Common myeloid progenitor, CD34-positive (primary cell): ENCODE measurements at regions not wholly inside any gene's neighbourhood (a gene's known extent, or its start where the extent isn't known, plus 50 kb on each side); places are given as distances from the start of the nearest gene placed in this dataset.

Source experiments
- CTCF ChIA-PET: fragments of 350-600 bp; sonication (Branson Sonifier 250); formaldehyde crosslinking; loops from one replicate; lab custom pipeline; 2021; ENCODE audit warnings: antibody characterized with exemption; lab: Charles Lee
- POLR2A ChIA-PET: fragments of 350-600 bp; sonication (Branson Sonifier 250); formaldehyde crosslinking; loops from one replicate; lab custom pipeline; 2021; ENCODE audit warnings: antibody characterized with exemption; lab: Charles Lee
- DNase-seq, 3 donors: peaks; one replicate each; pipeline versions ENCODE4 v3.0.0 to v3.0.0-alpha.2; 2013
- H3K27ac ChIP-seq, 2 experiments: 1 replicate in 1 of 2; 2 replicates in 1 of 2; pipeline ENCODE4 v1.7.0; 2013; ENCODE audit warnings: inconsistent platforms in 2 of 2, low read length in 2 of 2, mild to moderate bottlenecking in 2 of 2, low read depth in 1 of 2, moderate library complexity in 1 of 2; ENCODE audit not compliant: severe bottlenecking in 2 of 2, insufficient read depth in 1 of 2, poor library complexity in 1 of 2
- H3K27me3 ChIP-seq, 5 experiments: replicated peaks in 2 of 5; 1 replicate in 3 of 5; 2 replicates in 2 of 5; pipeline versions ENCODE4 v1.6.1 to v1.7.0; 2013; ENCODE audit warnings: low read length in 4 of 5, mild to moderate bottlenecking in 2 of 5, moderate library complexity in 2 of 5, inconsistent platforms in 1 of 5; ENCODE audit not compliant: insufficient read depth in 5 of 5, control insufficient read depth in 4 of 5
- H3K36me3 ChIP-seq, 4 experiments: 1 replicate in 2 of 4; 2 replicates in 2 of 4; pipeline versions ENCODE4 v1.6.1 to v1.7.0; 2013; ENCODE audit warnings: low read length in 3 of 4, control low read depth in 1 of 4, mild to moderate bottlenecking in 1 of 4; ENCODE audit not compliant: control insufficient read depth in 4 of 4, insufficient read depth in 4 of 4
- H3K4me1 ChIP-seq, 4 experiments: 1 replicate in 3 of 4; 2 replicates in 1 of 4; pipeline versions ENCODE4 v1.6.1 to v1.7.1; 2013; ENCODE audit warnings: low read length in 3 of 4, mild to moderate bottlenecking in 3 of 4, control low read depth in 1 of 4, inconsistent platforms in 1 of 4, moderate library complexity in 1 of 4; ENCODE audit not compliant: control insufficient read depth in 4 of 4, insufficient read depth in 4 of 4; ENCODE audit errors: control extremely low read depth in 1 of 4
- H3K4me3 ChIP-seq, 7 experiments: 1 replicate in 4 of 7; 2 replicates in 3 of 7; pipeline versions ENCODE4 v1.5.1 to v1.7.0; 2013; ENCODE audit warnings: mild to moderate bottlenecking in 7 of 7, low read length in 6 of 7, moderate library complexity in 6 of 7, inconsistent platforms in 2 of 7, low read depth in 2 of 7, control low read depth in 1 of 7; ENCODE audit not compliant: insufficient read depth in 4 of 7, control insufficient read depth in 1 of 7; ENCODE audit errors: extremely low read depth in 1 of 7
- H3K9me3 ChIP-seq, 5 experiments: 1 replicate in 4 of 5; 2 replicates in 1 of 5; pipeline versions ENCODE4 v1.6.1 to v1.7.1; 2013; ENCODE audit warnings: low read length in 4 of 5, mild to moderate bottlenecking in 2 of 5, inconsistent platforms in 1 of 5, low read depth in 1 of 5, moderate library complexity in 1 of 5; ENCODE audit not compliant: control insufficient read depth in 4 of 5, insufficient read depth in 2 of 5; ENCODE audit errors: control extremely low read depth in 1 of 5
- WGBS: methylation state at CpG from one replicate; pipeline ENCODE4 v1.1.5; 2013; ENCODE audit not compliant: insufficient coverage; 5-methylcytosine and 5-hydroxymethylcytosine counted together

DNA sequence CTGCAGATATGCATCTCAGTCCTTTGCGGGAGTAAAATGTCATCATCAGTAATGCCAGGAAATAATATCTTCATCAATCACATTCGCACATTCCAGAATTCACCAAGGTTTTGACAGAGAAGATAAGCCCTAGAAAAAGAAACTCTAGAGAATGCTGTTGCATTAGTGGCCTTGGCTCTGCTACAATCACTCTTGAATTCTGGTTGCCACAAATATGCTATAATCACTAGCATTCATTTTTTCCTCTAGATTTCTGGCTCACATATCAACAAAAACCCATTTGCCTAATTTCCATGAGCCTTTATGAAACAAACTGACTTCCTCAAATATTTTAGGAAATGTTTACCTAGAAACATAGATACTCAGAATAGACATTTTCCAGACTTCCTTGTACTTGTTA lies 653.4 kb downstream of the ANXA1 start:
- peaks cover 0 to 2% (median 0%) of the 10 kb centered on the region in 4 experiments for H3K4me1 ChIP-seq

DNA sequence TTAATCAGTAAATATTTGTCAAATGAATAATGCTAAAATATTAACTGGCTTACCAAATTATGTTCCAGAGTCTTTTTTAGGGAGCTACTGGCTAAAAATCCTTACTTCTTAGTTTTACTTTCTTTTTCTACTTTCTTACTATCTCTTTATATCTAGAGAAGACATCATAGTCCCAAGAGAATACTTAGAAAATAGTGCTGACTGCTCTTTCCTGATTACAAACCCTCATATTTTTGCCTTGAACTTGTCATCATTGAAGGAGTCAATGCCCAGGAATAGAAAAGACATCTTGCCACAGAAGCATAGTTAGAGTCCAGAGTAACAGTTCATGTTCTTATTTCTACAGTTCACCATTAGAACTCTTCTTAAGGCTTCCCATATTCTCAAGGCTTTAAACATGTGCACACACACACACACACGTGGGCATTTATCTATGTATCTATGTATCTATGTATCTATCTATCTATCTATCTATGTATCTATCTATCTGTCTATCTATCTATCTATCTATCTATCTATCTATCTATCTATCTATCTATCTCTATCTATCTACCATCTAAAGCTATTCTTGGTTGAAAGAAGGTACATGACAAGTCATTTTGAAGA lies 654.3 kb downstream of the ANXA1 start:
- CTCF ChIA-PET, result no interaction called here
- no CpG with 5 or more reads among the region's 1 CpG for WGBS

More for the DNA sequence above, 653.4 kb downstream of the ANXA1 start:
- no peak for DNase-seq
- Histone ChIP-seq H3K9me3 (no peaks in the 10 kb centered on the region), H3K36me3 (no peaks in the 10 kb centered on the region), H3K27me3 (no peaks in the 10 kb centered on the region), H3K4me3 (no peak overlapping the region), H3K27ac (no peak overlapping the region)
- ChIA-PET CTCF (no interaction called here), POLR2A (no interaction called here)
- 6% methylated on average over 2 of the region's 2 CpGs for WGBS

GRCh38 chr9:73806876-73807275 lies 655.2 kb downstream of the ANXA1 start:
- ChIA-PET POLR2A (no interaction called here), CTCF (no interaction called here)
- peaks cover 0 to 2% (median 0%) of the 10 kb centered on the region in 4 experiments for H3K4me1 ChIP-seq
- H3K36me3 ChIP-seq, result no peaks in the 10 kb centered on the region
- no peak overlapping the region for H3K27ac ChIP-seq
- no peaks in the 10 kb centered on the region for H3K9me3 ChIP-seq
- WGBS, result 88% methylated on average over 2 of the region's 2 CpGs
- DNase-seq, result no peak
- no peaks in the 10 kb centered on the region for H3K27me3 ChIP-seq
- H3K4me3 ChIP-seq, result no peak overlapping the region

More for the DNA sequence above, 654.3 kb downstream of the ANXA1 start:
- Histone ChIP-seq H3K27ac (no peak overlapping the region), H3K4me3 (no peak overlapping the region), H3K4me1 (peaks cover 0 to 2% (median 0%) of the 10 kb centered on the region in 4 experiments), H3K9me3 (no peaks in the 10 kb centered on the region), H3K27me3 (no peaks in the 10 kb centered on the region), H3K36me3 (no peaks in the 10 kb centered on the region)
- no peak for DNase-seq
- POLR2A ChIA-PET, result no interaction called here

DNA sequence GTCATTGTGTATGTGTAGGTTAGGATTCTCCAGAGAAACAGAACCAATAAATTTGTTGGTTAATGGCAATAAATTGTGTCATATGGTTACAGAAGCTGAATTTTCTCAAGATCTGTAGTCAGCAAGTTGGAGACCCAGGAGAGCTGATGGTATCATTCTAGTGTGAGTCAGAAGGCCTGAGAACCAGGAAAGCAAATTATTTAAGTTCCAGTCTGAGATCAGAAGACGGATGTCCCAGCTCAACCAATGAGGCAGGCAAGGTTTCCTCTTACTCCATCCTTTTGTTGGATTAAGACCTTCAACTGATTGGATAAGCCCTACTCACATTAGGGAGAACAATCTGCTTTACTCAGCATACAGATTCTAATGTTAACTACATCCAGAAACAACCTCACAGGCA lies 656.3 kb downstream of the ANXA1 start:
- ChIA-PET CTCF (no interaction called here), POLR2A (no interaction called here)
- H3K27ac ChIP-seq, result no peak overlapping the region
- H3K36me3 ChIP-seq, result no peaks in the 10 kb centered on the region
- H3K4me3 ChIP-seq, result no peak overlapping the region
- 100% methylated on average over 1 of the region's 1 CpG for WGBS
- H3K9me3 ChIP-seq, result no peaks in the 10 kb centered on the region
- H3K4me1 ChIP-seq, result peaks cover 0 to 2% (median 0%) of the 10 kb centered on the region in 4 experiments
- no peak for DNase-seq
- H3K27me3 ChIP-seq, result no peaks in the 10 kb centered on the region

DNA sequence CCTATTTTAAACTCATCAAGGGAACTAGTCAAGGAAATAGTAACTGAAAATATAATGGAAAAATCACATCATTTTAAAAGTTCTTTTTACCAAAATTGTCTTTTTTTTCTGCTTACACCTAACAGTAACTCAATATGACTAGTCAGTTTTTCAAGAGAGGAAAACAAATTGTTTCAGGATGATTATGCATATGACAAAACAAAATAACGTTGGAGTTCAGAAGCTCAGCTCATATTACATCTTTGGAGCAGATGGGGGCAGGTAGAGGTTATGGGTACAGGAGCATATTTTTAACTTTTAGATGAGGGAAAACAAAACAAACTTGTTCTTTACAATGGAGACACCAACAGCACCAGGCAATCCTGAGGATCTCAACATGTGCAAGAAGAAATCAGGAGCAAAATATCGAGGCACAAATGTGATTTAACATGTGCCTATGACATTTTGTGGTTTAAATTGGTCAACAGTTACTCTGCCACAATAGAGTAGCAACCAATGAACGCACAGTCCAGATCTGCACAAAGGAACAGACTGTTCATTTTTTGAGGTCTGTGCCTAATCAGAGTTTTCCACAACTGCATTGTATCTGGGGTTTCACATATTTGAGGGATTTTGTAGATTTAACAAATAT lies 659.0 kb downstream of the ANXA1 start:
- no peak for DNase-seq
- Histone ChIP-seq H3K27ac (no peak overlapping the region), H3K36me3 (no peaks in the 10 kb centered on the region), H3K9me3 (no peaks in the 10 kb centered on the region), H3K4me3 (no peak overlapping the region), H3K4me1 (no peaks in the 10 kb centered on the region), H3K27me3 (no peaks in the 10 kb centered on the region)
- ChIA-PET POLR2A (no interaction called here), CTCF (no interaction called here)
- WGBS, result 100% methylated on average over 1 of the region's 3 CpGs

DNA sequence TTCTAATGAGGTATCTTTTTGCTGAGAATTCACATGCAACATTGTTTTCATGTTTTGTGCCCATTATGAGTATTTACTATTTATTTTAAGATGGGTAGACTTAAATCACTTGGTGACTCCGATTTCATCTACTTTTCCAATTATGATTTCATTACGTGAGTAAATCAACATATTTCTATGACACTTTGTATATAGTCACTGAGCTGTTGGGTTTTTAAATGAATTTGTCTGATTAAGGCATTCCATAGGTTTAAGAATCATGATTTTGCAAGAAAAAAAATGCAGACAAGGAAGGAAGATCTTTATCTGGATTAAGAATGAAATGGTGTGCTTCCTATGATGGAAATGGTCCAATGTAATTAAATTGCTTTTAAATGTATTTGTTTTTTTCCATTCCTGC lies 661.9 kb downstream of the ANXA1 start:
- H3K36me3 ChIP-seq, result no peaks in the 10 kb centered on the region
- ChIA-PET CTCF (interaction anchor here (0.7 kb wide), 1 partner anchor 11 kb away, joined by 3 read pairs; no protein-coding TSS in a partner anchor), POLR2A (no interaction called here)
- no peaks in the 10 kb centered on the region for H3K27me3 ChIP-seq
- H3K4me3 ChIP-seq, result no peak overlapping the region
- H3K9me3 ChIP-seq, result no peaks in the 10 kb centered on the region
- H3K4me1 ChIP-seq, result no peaks in the 10 kb centered on the region
- no peak for DNase-seq
- WGBS, result no CpG with 5 or more reads among the region's 2 CpGs
- H3K27ac ChIP-seq, result no peak overlapping the region

GRCh38 chr9:73816905-73817304 lies 665.2 kb downstream of the ANXA1 start:
- no peak overlapping the region for H3K4me3 ChIP-seq
- H3K9me3 ChIP-seq, result no peaks in the 10 kb centered on the region
- 81% methylated on average over 6 of the region's 12 CpGs for WGBS
- no peak overlapping the region for H3K27ac ChIP-seq
- DNase-seq, result no peak
- H3K36me3 ChIP-seq, result no peaks in the 10 kb centered on the region
- CTCF ChIA-PET, result no interaction called here
- no peaks in the 10 kb centered on the region for H3K4me1 ChIP-seq
- POLR2A ChIA-PET, result no interaction called here
- H3K27me3 ChIP-seq, result no peaks in the 10 kb centered on the region
